K562 (cell line): ENCODE measurements at regions not wholly inside any gene's neighbourhood (a gene's known extent, or its start where the extent isn't known, plus 50 kb on each side); places are given as distances from the start of the nearest gene placed in this dataset.

Experiments
- ATAC-seq: fragments of 200-7000 bp; cut with Tn5 transposase; 3 replicates; pipeline ENCODE4 v1.9.1; 2020; ENCODE audit warnings: moderate library complexity
- BruUV-seq: library from RNA; stranded (reverse); fragments of 400-500 nt; replicated peaks from 2 replicates; lab custom pipeline; 2021; lab: Mats Ljungman, UMichigan
- CTCF ChIA-PET: fragments of 300-600 bp; formaldehyde crosslinking; extraction: SDS; loops from one replicate; lab custom pipeline; 2021; ENCODE audit warnings: low intra/inter-chr PET ratio; lab: Yijun Ruan, JAX
- POLR2A ChIA-PET: fragments of 300-600, 350-650 bp; sonication (Branson Sonifier 250); formaldehyde crosslinking; extraction: SDS; loops from one replicate; lab custom pipeline; 2021; ENCODE audit warnings: antibody characterized with exemption, inconsistent platforms; lab: Yijun Ruan, JAX
- DNase-seq, 4 experiments: peaks; one replicate each; pipeline versions ENCODE4 v3.0.0 to v3.0.0-alpha.2; 2011 to 2018; ENCODE audit warnings: low spot score in 3 of 4, mixed read lengths in 3 of 4; ENCODE audit errors: extremely low read depth in 1 of 4
- FAIRE-seq: peaks from 2 replicates; lab custom pipeline; 2011; peaks lifted over from hg19 to GRCh38; lab: Jason Lieb, UNC
- H2AFZ ChIP-seq: 2 replicates; pipeline ENCODE4 v1.6.0; 2011; ENCODE audit warnings: low read depth, low read length, control low read depth, inconsistent platforms
- H3K27ac ChIP-seq: fragments of 200-600 bp; 3 replicates; pipeline ENCODE4 v1.8.0; 2011; ENCODE audit warnings: low read depth, mild to moderate bottlenecking, control low read depth, inconsistent platforms, low read length, moderate library complexity, mixed read lengths; ENCODE audit errors: extremely low read depth
- H3K27me3 ChIP-seq, 2 experiments: fragments of 300-600 bp in 1 of 2; 2 replicates in 1 of 2; 3 replicates in 1 of 2; pipeline versions ENCODE4 v1.6.0 to v1.8.0; 2011; ENCODE audit warnings: inconsistent platforms in 2 of 2, low read length in 2 of 2, mild to moderate bottlenecking in 1 of 2, mixed read lengths in 1 of 2, moderate library complexity in 1 of 2; ENCODE audit not compliant: control insufficient read depth in 2 of 2, insufficient read depth in 2 of 2
- H3K36me3 ChIP-seq: fragments of 300-600 bp; 3 replicates; pipeline ENCODE4 v1.8.0; 2011; ENCODE audit warnings: mild to moderate bottlenecking, low read length, inconsistent platforms; ENCODE audit not compliant: control insufficient read depth, insufficient read depth
- H3K4me1 ChIP-seq, 2 experiments: fragments of 200-600 bp in 1 of 2; replicated peaks in 1 of 2; 2 replicates in 1 of 2; 3 replicates in 1 of 2; pipeline versions ENCODE4 v1.5.1 to v1.8.0; 2011; ENCODE audit warnings: inconsistent platforms in 2 of 2, low read length in 2 of 2, mild to moderate bottlenecking in 1 of 2, mixed read lengths in 1 of 2, moderate library complexity in 1 of 2; ENCODE audit not compliant: control insufficient read depth in 2 of 2, insufficient read depth in 2 of 2
- H3K4me2 ChIP-seq: 2 replicates; pipeline ENCODE4 v1.6.1; 2011; ENCODE audit warnings: low read length, control low read depth, inconsistent platforms, mixed read lengths; ENCODE audit not compliant: insufficient read depth
- H3K4me3 ChIP-seq: fragments of 200-600 bp; sonication (generic), shearing (Covaris generic); 2 replicates; pipeline ENCODE4 v1.5.1; 2016; ENCODE audit warnings: control low read depth, inconsistent platforms
- H3K79me2 ChIP-seq: fragments of 200-600 bp; 3 replicates; pipeline ENCODE4 v1.8.0; 2011; ENCODE audit warnings: low read length, inconsistent platforms; ENCODE audit not compliant: control insufficient read depth, insufficient read depth
- H3K9ac ChIP-seq, 2 experiments: 2 replicates each; pipeline versions ENCODE4 v1.6.0 to v1.6.1; 2011; ENCODE audit warnings: low read depth in 2 of 2, low read length in 2 of 2, control low read depth in 1 of 2, inconsistent platforms in 1 of 2, mild to moderate bottlenecking in 1 of 2, mixed read lengths in 1 of 2; ENCODE audit not compliant: insufficient read depth in 1 of 2
- H3K9me1 ChIP-seq: one replicate; pipeline ENCODE4 v1.6.0; 2011; ENCODE audit warnings: inconsistent platforms, mild to moderate bottlenecking, low read length, moderate library complexity; ENCODE audit not compliant: control insufficient read depth, insufficient read depth
- H3K9me3 ChIP-seq: replicated peaks from 2 replicates; pipeline ENCODE4 v1.5.1; 2011; ENCODE audit warnings: low read depth, low read length, inconsistent platforms; ENCODE audit not compliant: control insufficient read depth, insufficient read depth
- H4K20me1 ChIP-seq: replicated peaks from 2 replicates; pipeline ENCODE4 v1.6.1; 2011; ENCODE audit warnings: low read length, inconsistent platforms, mixed read lengths; ENCODE audit not compliant: control insufficient read depth, insufficient read depth
- ARHGAP35 ChIP-seq: fragments of 450-650 bp; IDR thresholded peaks from 2 replicates; pipeline ENCODE4 v1.6.1; 2018; ENCODE audit not compliant: partially characterized antibody
- ATF3 ChIP-seq, 2 experiments: fragments of 450-650 bp in 1 of 2; sonication (generic) in 1 of 2; formaldehyde crosslinking in 1 of 2; IDR thresholded peaks in 1 of 2; conservative IDR thresholded peaks in 1 of 2; 2 replicates each; pipeline versions ENCODE4 v1.6.1 to v1.8.1; 2016 to 2023; ENCODE audit warnings: mild to moderate bottlenecking in 2 of 2, moderate library complexity in 2 of 2, inconsistent platforms in 1 of 2, missing genetic modification reagents in 1 of 2
- BACH1 ChIP-seq: fragments of 200-800 bp; sonication (Bioruptor generic); IDR thresholded peaks from 2 replicates; pipeline ENCODE4 v1.6.1; 2016; ENCODE audit warnings: missing genetic modification characterization, missing compliant biosample characterization
- ETV1 ChIP-seq: fragments of 450-650 bp; conservative IDR thresholded peaks from 2 replicates; pipeline ENCODE4 v1.6.1; 2016; ENCODE audit warnings: missing genetic modification characterization, control low read depth, low read depth, missing compliant biosample characterization
- TRIM24 ChIP-seq, 2 experiments: fragments of 450-650 bp; IDR thresholded peaks; 2 replicates each; pipeline ENCODE4 v1.6.1; 2016
- WGBS: fragments of 100-300 bp; shearing (Covaris generic); methylation state at CpG from one replicate; pipeline ENCODE4 v1.1.6; 2016; ENCODE audit warnings: low coverage, mixed read lengths; ENCODE audit not compliant: insufficient coverage; ENCODE audit errors: missing lambda C conversion rate; 5-methylcytosine and 5-hydroxymethylcytosine counted together
- in situ Hi-C: fragments of 300-500 bp; cut with MboI; formaldehyde crosslinking; loops from 4 replicates; pipeline ENCODE4 v1.15.0; 2018; ENCODE audit warnings: inconsistent platforms, mixed read lengths
- intact Hi-C: fragments of 100-400 bp; cut with micrococcal nuclease; formaldehyde crosslinking; loops from 2 replicates; pipeline ENCODE4 v1.14.2; 2022

- TF ChIP-seq BACH1 (tag) (no peak), TRIM24 (IDR thresholded peaks at IDR 0.05) (no peak), ETV1 (tag) (no peak)
Observed at GRCh38 chr5:73391441-73391881, 57.1 kb downstream of the FOXD1 start (continued).

GRCh38 chr5:73390972-73391371, 57.6 kb downstream of the FOXD1 start:
- no peak for ATAC-seq
- no peaks in the 10 kb centered on the region for H4K20me1 ChIP-seq
- no peak overlapping the region for H3K9ac ChIP-seq
- H3K27me3 ChIP-seq: peaks cover 0 to 8% of the 10 kb centered on the region in 2 experiments; a peak in 1 of 5 replicates
- H3K4me3 ChIP-seq: no peak overlapping the region
- CTCF ChIA-PET: no interaction called here
- intact Hi-C loops: no loop called here
- WGBS: 0% methylated on average over 2 of the region's 2 CpGs
- H3K9me3 ChIP-seq: no peaks in the 10 kb centered on the region
- no peaks in the 10 kb centered on the region for H3K36me3 ChIP-seq
- no TSS peak for BruUV-seq
- no peaks in the 10 kb centered on the region for H3K79me2 ChIP-seq
- POLR2A ChIA-PET: no interaction called here
- H3K27ac ChIP-seq: no peak overlapping the region
- no peak overlapping the region for H3K4me2 ChIP-seq
- TF ChIP-seq ATF3 (IDR thresholded peaks at IDR 0.05) (0 out of 2 replicates have a peak, but pooled peaks have one; percentile 11), ATF3 (CRISPR knock-in tag; conservative IDR thresholded peaks at IDR 0.05) (no peak), ARHGAP35 (no peak)
- H3K4me1 ChIP-seq: no peaks in the 10 kb centered on the region
- no peak overlapping the region for H2AFZ ChIP-seq
- H3K9me1 ChIP-seq: no peaks in the 10 kb centered on the region
- no peak for FAIRE-seq
- no peak for DNase-seq
- in situ Hi-C loops: no loop called here
